Choroid plexus epithelial cell (primary cell): ENCODE measurements at regions not wholly inside any gene's neighbourhood (a gene's known extent, or its start where the extent isn't known, plus 50 kb on each side); places are given as distances from the start of the nearest gene placed in this dataset.

ENCODE experiments used
- DNase-seq: peaks from one replicate; pipeline ENCODE4 v3.0.0-alpha.2; 2010; ENCODE audit warnings: low read depth
- H3K4me3 ChIP-seq: 2 replicates; pipeline ENCODE4 v1.5.1; 2011; ENCODE audit warnings: low read depth, mild to moderate bottlenecking, control low read depth, low read length, moderate library complexity
- TF ChIP-seq, protein P1 (sequence below): conservative IDR thresholded peaks from 2 replicates; pipeline ENCODE4 v1.5.1; 2011; ENCODE audit warnings: low read depth, mild to moderate bottlenecking, control low read depth, inconsistent platforms, low read length, moderate library complexity

DNA sequence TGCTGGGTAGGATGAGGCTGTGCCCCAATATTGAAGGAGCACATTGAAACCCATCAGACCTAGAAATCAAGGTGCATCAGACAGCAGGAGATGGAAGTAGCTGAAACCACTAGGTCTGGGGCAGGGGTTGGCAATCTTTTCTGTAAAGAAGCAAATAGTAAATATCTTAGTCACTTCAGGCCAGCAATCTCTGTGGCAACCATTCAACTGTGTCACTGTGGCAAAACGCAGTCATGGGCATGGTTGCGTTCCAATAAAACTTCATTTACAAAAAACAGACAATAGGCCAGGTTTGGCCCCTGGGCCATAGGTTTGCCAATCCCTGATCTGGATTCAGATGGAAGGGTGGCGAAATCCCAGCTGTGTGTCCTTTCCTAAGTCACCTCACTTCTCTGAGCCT is 397.3 kb downstream of the MED13L start:
- DNase-seq: no peak
- no peak overlapping the region for H3K4me3 ChIP-seq
- TF ChIP-seq, protein P1, sequence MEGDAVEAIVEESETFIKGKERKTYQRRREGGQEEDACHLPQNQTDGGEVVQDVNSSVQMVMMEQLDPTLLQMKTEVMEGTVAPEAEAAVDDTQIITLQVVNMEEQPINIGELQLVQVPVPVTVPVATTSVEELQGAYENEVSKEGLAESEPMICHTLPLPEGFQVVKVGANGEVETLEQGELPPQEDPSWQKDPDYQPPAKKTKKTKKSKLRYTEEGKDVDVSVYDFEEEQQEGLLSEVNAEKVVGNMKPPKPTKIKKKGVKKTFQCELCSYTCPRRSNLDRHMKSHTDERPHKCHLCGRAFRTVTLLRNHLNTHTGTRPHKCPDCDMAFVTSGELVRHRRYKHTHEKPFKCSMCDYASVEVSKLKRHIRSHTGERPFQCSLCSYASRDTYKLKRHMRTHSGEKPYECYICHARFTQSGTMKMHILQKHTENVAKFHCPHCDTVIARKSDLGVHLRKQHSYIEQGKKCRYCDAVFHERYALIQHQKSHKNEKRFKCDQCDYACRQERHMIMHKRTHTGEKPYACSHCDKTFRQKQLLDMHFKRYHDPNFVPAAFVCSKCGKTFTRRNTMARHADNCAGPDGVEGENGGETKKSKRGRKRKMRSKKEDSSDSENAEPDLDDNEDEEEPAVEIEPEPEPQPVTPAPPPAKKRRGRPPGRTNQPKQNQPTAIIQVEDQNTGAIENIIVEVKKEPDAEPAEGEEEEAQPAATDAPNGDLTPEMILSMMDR: no peak

DNA sequence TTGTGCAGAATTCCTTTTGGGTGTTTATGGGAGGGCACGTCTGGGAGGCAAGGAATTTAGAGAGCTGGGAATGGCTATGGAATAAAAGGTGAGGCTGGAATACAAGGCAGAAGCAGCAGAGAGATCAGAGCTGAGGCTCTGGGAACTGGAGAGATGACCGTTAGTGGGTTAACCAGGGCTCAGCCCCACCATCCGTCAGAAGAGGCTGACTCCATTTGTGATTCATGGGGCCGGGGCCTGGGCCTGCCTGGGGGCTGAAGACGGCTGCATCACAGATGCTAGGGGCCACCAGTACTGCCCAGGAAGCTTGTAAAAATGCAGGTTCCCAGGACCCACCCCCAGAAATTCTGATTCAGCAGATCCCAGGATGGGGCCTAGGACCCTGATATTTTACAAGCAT is 398.1 kb downstream of the MED13L start:
- no peak overlapping the region for H3K4me3 ChIP-seq
- TF ChIP-seq, protein P1: no peak
- no peak for DNase-seq

DNA sequence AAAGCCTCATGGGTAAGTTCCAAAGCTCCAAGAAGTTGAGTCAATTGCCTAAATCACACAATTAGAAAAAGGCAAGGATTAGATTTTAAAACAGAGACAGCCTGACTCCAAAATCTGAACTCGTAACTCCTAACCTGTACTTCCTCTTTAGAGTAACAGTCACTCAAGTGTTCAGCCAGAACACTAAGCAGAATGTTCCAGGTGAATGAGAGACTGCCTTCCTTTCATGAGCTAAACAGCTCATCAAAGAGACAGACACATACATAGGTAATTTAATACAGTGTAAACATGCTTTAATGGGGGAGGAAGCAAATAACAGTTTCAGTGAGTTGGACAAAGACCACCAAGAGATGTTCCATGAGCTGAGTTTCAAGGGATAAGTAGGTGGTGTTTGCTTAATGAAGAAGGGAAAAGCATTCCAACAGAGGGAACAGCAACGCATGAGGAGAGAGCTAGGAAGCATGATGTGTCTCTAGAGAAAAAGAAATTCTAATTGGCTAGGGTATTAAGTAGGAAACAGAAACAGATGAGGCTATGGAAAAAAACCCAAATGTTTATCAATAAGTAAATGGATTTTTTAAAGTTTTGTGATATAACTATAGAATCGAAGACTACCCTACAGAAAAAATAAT is 403.9 kb downstream of the MED13L start:
- no peak overlapping the region for H3K4me3 ChIP-seq
- TF ChIP-seq, protein P1: no peak
- no peak for DNase-seq

DNA sequence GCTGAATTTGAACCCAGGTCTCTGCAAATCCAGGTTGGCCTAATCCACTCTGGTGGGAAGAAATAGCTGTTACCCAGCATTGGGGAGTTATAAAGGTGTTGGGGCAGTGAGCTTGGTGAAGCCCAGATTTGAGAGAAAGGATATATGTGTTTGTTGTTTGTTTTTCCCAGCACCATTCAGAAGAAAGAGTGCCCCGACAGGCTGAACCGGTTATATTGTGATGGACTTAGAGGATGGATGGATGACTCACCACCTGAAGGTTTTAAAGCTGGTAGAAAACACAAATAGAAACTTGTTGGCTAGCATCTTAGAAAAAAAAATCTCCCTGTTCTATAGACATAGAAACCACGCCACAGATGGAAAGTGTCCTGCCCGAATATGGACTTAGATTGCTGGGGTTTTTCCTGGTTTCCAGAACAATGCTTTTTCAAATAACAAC is 404.6 kb downstream of the MED13L start:
- no peak overlapping the region for H3K4me3 ChIP-seq
- TF ChIP-seq, protein P1: no peak
- no peak for DNase-seq

DNA sequence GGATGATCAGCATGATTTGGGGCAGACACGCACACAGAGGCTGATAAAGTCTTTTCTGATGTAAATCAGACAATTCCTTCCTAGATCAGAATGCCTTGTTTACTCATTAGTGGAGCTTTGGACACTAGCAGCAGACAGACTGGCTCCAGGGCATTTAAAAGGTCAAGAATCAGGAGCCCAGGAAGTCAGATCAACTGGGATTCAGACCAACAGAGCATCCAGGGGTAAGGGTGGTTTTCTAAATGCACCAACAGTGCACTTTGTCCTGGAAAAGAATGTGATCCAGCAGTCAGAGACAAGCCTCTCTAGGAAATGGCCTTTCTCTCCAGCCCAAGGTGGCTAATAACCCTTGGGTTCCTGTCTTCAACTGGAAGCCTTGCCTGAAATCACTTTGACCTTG is 405.3 kb downstream of the MED13L start:
- H3K4me3 ChIP-seq: no peak overlapping the region
- DNase-seq: no peak
- TF ChIP-seq, protein P1: no peak

DNA sequence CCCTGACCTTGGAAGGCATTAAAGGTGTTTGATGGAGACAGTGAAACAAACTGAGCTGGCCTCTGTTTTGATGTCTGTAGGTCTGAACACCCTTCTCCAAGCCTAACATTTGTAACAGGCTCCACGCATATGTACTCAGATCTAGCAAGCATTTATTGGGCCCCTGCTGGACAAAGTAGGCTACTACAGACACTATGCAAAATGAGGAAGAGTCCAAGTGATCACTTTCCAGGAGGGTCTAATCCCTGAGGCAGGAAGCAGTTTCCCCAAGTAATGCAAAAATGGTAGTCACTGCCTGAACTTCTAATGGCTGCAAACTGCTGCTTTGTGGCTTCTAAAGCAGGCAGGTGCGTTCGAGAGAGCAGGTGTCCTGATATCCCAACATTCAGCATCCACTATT is 405.8 kb downstream of the MED13L start:
- H3K4me3 ChIP-seq: no peak overlapping the region
- DNase-seq: peak; percentile 57
- TF ChIP-seq, protein P1: peak; percentile 77

DNA sequence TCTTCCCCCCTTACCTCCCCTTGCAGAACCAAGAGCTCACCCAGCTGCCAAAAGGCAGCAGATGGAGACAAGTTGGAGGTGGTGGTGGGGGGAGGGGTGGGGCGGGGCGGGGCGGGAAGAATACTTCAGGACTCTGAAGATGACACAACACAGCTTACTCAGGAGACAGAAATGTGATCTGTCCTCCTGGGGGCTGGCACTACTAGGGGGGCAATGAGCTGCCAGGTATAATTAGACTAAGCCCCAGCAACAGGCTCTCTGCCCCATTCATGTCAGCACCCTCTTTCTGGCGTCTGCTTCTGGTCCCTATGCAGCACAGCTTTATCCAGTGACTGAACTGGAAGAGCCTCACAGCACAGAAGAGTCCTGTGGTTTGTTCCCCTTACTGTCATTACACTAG is 407.0 kb downstream of the MED13L start:
- TF ChIP-seq, protein P1: no peak
- H3K4me3 ChIP-seq: no peak overlapping the region
- DNase-seq: no peak
